Stimulated activated CD4-positive, alpha-beta T cell treated with anti-CD3 and anti-CD28 coated beads, Interleukin-4, amount 100 ng/mL, for 48 hours (primary cell): ENCODE measurements at regions not wholly inside any gene's neighbourhood (a gene's known extent, or its start where the extent isn't known, plus 50 kb on each side); places are given as distances from the start of the nearest gene placed in this dataset.

Experiments
- DNase-seq, 2 donors: peaks; one replicate each; pipeline ENCODE4 v3.0.0-alpha.2; 2020; ENCODE audit warnings: low read depth in 2 of 2

- no peak for DNase-seq
Observed at GRCh38 chr18:26794230-26795101, 71.0 kb downstream of the AQP4 start.

- DNase-seq: no peak
Observed at GRCh38 chr18:26792661-26793060, 72.8 kb downstream of the AQP4 start.

- DNase-seq: no peak
Observed at GRCh38 chr18:26791676-26792075, 73.8 kb downstream of the AQP4 start.

- DNase-seq: no peak
Observed at GRCh38 chr18:26784599-26784998, 80.9 kb downstream of the AQP4 start.

DNA sequence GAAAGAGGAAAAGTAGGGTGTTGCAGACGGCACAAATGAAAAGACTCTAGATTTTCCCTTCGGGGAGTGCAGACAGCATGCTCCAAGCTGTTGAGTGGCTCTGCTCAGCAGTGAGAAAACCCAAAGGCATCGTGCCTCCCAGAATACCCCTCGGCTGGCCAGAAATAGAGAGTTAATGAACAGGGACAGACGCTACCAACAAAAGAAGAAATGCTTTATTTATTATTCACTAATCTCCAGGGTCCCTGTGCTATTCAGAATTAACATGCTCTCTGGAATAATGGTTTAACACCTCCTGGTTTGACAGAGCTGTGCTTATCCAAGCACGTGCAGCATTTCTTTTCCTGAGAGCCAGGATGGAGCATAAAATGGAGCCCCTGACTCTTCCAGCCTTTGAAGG lies 82.3 kb downstream of the AQP4 start:
- no peak for DNase-seq

GRCh38 chr18:26780520-26781325 lies 84.8 kb downstream of the AQP4 start:
- DNase-seq: no peak

DNA sequence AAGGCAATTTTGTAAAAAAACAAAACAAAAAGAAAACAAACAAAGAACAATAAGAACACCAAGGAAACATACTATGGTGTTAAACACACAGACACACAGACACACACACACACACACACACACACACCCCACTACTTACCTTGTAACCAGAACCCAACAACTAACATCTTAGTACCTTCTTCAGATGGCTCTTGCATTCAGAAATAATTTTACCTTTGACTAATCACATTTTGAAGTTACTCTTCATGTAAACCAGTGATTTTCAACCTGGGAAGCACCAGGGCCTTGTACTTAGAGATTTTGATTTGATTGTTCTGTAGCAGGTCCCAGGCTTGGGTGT lies 87.5 kb downstream of the AQP4 start:
- no peak for DNase-seq

GRCh38 chr18:26777351-26778053 lies 88.0 kb downstream of the AQP4 start:
- DNase-seq: no peak

DNA sequence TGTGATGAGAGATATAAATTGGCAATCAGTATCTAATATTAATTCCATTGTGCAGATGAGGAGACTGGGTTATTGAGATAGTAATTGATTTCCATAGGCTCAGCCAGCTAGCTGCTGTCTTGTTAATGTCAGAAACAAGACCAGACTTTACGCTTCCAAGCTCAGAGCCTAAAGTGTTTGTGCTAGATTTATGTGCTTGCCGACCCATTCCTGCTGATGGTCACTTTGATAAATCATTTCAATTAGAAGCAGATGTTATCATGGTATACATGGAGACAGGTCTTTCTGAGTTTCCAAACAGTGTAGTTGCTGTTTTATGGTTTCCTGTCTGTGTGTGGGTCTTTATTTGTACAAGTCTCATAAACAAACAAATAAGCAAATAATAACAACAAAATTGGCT lies 92.8 kb downstream of the AQP4 start:
- no peak for DNase-seq

DNA sequence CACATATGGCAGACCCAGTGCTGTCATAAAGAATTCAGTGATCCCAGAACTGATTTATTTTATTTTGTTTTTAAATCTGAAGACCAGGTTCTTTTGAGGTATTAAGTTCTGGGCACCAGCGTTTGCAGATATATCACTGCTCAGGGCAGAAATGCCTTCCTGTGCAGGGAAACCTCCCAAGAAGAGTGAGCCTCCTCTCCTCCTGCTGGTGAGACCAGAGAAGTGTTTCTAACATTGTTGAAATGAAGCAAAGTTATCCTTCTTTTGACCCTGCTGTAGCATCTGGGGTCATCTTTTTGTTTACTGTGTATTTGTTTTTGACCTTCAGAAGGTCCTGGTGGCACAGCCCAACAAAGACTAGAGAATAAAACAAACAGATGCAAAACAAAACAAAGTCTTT lies 94.0 kb downstream of the AQP4 start:
- DNase-seq: no peak

GRCh38 chr18:26768385-26768784 lies 97.1 kb downstream of the AQP4 start:
- no peak for DNase-seq

- no peak for DNase-seq
Observed at GRCh38 chr18:26765498-26765897, 100.0 kb downstream of the AQP4 start.

GRCh38 chr18:26764586-26764985 lies 100.9 kb downstream of the AQP4 start:
- no peak for DNase-seq

DNA sequence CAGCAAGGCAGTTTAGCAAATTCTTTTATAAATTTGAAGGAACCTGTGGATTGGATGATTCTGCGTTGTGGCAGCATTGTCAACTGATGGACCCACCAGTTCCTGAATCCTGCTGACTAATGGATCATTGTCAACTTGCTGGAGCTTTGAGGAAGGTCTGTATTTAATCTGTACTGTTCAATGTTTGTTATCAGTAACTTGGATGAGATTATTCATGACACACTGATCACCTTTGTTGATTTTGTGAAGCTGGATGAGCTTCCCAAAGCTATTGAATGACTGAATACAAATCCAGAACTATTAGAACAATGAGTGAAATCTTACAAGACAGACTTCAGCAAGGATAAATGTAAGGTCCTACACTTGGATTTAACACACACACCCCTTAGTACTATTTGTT lies 101.3 kb downstream of the AQP4 start:
- no peak for DNase-seq

DNA sequence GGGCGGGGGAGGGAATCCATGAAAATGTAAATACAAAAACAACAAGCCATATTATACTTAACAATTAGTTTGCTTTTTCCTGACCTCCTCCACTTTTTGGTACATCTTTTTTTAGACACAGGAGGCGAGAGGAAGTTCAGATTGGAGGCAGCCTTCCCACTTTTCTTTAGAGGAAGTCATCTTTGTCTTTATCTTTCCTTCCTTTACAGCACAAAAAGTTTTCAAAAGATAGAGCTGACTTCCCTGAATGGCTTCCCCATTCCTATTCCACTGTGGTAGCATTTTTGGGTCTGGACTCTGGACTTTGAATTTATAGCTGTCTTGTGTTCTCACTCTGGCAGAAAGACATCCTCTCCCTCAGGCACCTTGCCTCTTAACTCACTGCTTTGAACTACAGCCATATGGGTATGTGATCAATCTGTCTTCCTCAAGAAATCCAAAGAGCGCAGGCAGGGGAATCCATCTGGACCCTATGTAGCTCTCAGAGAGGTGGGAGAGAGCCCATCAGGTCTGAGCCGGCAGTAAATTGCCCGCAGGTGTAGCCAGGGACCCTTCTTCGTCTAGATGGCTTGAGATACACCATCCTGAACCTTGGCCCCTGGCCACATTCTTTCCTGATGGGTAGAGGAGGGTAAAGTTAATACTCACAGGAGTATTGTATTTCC lies 101.9 kb downstream of the AQP4 start:
- no peak for DNase-seq

DNA sequence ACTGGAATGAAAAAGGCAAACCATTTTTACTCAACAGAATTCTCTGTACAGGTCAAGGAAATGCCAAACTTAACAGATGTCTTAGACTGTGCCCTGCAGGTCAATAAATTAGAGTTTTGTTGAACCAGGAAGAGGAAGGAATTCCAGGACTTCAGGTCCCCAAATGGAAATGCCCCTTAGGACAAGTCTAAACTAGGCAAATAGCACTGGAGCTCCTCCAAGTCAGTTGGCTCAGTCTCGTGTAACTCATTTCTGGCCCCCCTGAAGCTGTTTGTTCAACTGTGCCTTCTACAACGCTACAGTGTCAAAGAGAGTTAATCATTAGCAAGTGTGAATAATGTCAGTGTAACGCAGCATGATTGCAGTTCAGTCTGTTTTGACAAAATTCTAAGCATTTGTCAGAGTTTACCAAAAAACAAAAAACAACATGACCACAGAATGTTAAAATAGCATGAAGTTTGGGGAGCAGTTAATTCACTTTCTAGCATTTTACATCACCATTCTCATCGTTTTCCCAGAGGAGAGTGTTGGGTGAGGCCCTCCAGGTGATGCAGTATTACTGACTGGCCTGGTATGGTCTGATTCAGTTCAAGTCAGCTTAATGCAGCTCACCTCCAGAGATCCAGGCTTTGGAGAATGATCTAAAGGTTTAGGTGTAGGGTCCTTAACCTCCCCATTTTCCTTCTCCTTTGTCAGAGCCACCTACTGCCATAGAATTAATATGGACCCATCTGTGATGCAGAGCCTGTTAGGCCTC lies 108.1 kb downstream of the AQP4 start:
- no peak for DNase-seq

DNA sequence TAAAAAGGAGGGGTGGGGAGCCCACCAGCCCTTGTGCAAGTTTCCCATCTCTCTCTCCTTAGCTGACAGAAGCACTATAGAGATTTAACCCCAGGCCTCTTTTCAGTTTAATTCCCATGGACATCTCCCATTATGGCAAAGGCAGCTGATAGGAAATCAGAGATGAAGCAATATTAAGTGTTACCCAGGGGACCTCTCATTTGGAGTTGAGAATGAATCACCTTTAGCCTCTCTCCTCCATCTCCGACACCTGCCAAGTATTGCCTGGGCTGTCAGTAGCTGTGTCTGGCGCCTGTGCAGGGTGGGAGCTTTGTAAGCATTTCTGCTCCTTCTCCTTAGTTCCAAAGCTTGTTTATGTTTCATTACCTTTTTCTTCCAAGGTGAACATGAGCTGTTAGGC lies 109.0 kb downstream of the AQP4 start:
- DNase-seq: no peak

DNA sequence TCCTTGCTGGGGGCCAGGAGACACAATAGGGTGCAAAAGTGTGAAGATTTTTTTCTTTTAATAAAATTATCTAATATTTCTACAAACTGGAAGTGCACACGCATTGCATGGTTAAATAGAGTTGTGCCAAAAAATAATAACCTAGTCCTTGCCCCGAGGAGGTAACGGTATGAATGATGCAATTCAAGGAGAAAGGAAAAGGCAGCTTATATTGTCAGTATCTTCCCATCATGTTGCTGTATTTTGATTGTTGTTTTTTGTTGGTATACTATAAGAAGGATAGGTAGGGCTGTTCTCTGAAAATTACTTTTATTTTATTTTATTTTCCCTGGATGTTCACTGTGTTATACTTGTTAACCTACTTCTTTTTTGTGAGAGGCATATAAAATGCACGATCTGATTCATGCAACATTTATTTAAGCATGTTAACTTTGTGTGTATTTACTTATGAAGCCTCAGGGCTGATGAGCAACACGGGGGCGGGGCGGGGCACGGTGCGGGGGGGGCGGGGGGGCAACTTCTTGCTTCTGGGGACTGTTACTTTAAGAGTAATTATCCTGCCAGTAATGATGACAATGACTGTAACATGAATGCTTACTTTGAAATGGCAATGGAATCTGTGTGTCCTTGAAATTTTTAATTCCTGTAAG lies 118.6 kb downstream of the AQP4 start:
- DNase-seq: no peak

GRCh38 chr18:26746398-26746797 lies 119.1 kb downstream of the AQP4 start:
- no peak for DNase-seq

- DNase-seq: no peak
Observed at GRCh38 chr18:26745288-26746181, 120.0 kb downstream of the AQP4 start.
